ENCODE measurements at regions not wholly inside any gene's neighbourhood (a gene's known extent, or its start where the extent isn't known, plus 50 kb on each side); places are given as distances from the start of the nearest gene placed in this dataset.

DNA sequence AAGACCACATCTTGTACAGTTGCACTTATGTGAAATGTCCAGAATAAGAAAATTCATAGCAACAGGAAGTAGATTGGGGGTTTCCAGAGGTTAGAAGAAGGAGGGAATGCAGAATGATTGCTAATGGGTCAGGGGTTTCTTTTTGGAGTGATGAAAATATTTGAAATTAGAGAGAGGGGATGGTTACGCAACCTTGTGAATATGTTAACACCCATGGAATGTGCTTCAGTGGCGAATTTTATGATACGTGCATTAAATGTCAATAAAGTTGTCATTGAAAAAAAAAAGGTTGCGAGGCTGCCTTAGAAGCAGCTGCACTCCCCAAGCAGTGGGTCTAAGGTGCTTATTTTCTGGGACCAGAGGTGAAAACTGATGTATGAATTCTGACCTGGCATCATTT lies 64.4 kb upstream of the SUB1 start:
- DNase-seq = no peak
- H3K4me2 ChIP-seq = no peak overlapping the region

GRCh38 chr5:32520356-32520755 lies 65.0 kb upstream of the SUB1 start:
- CTCF ChIA-PET = no interaction called here
- POLR2A ChIA-PET = no interaction called here
- TF ChIP-seq, protein P1, sequence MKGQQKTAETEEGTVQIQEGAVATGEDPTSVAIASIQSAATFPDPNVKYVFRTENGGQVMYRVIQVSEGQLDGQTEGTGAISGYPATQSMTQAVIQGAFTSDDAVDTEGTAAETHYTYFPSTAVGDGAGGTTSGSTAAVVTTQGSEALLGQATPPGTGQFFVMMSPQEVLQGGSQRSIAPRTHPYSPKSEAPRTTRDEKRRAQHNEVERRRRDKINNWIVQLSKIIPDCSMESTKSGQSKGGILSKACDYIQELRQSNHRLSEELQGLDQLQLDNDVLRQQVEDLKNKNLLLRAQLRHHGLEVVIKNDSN (IDR thresholded peaks at IDR 0.05; ENCODE audit: borderline replicate concordance, low read depth) = no peak
- no peak for TF ChIP-seq FOSL2 (IDR thresholded peaks at IDR 0.05; ENCODE audit: borderline replicate concordance, low read depth)
- TF ChIP-seq NFIC (IDR thresholded peaks at IDR 0.05; ENCODE audit: borderline replicate concordance) = no peak
- TF ChIP-seq REST (IDR thresholded peaks at IDR 0.05; ENCODE audit: low read depth, low read length) = no peak
- TF ChIP-seq IRF3 (IDR thresholded peaks at IDR 0.05; ENCODE audit: low read depth, low read length) = no peak
- TF ChIP-seq CHD2 (IDR thresholded peaks at IDR 0.05; ENCODE audit: low read length, partially characterized antibody) = no peak
- TF ChIP-seq EP300 (IDR thresholded peaks at IDR 0.05; ENCODE audit: borderline replicate concordance in 1 of 2, low read depth in 1 of 2, low read length in 1 of 2) = no peak
- TF ChIP-seq USF2 (IDR thresholded peaks at IDR 0.05; ENCODE audit: borderline replicate concordance, low read depth, low read length) = no peak
- no peak for TF ChIP-seq NRF1 (IDR thresholded peaks at IDR 0.05; ENCODE audit: low read depth, low read length)
- no peak for TF ChIP-seq YY1 (IDR thresholded peaks at IDR 0.05; ENCODE audit: low read depth)
- Histone ChIP-seq H3K4me2 (no peak overlapping the region), H3K36me3 (replicated peaks in 1 of 2; ENCODE audit: control insufficient read depth in 1 of 2, insufficient read depth in 2 of 2, low read length in 1 of 2) (no peaks in the 10 kb centered on the region), H3K9ac (no peak overlapping the region), H3F3A (replicated peaks; ENCODE audit: insufficient read depth) (peaks cover 15% of the 10 kb centered on the region), H4K20me1 (ENCODE audit: insufficient read depth) (no peaks in the 10 kb centered on the region), H3K9me2 (no peaks in the 10 kb centered on the region), H3K9me3 (no peaks in the 10 kb centered on the region), H3K27me3 (ENCODE audit: insufficient read depth) (no peaks in the 10 kb centered on the region), H3K4me1 (ENCODE audit: control insufficient read depth in 1 of 2, insufficient read depth in 2 of 2, low read depth in 1 of 2, low read length in 1 of 2) (no peaks in the 10 kb centered on the region), H3K4me3 (ENCODE audit: low read depth in 2 of 2, low read length in 1 of 2) (no peak overlapping the region), H3K27ac (ENCODE audit: low read depth in 2 of 2, low read length in 1 of 2) (no peak overlapping the region), H2AFZ (ENCODE audit: low read depth) (no peak overlapping the region), H3K79me2 (ENCODE audit: insufficient read depth) (no peaks in the 10 kb centered on the region)
- DNase-seq = no peak
- WGBS (ENCODE audit: low lambda C conversion rate) = 36% methylated on average over 5 of the region's 5 CpGs

More for the DNA sequence above, 64.4 kb upstream of the SUB1 start:
- H3K9me2 ChIP-seq = no peaks in the 10 kb centered on the region
- H3K9me3 ChIP-seq = no peaks in the 10 kb centered on the region
- CTCF ChIA-PET = interaction anchor here (0.6 to 1.3 kb wide), 2 partner anchors 31 to 69 kb away, joined by 3 read pairs; no protein-coding TSS in a partner anchor
- no peaks in the 10 kb centered on the region for H3K27me3 ChIP-seq (ENCODE audit: insufficient read depth)
- no peaks in the 10 kb centered on the region for H3K36me3 ChIP-seq (replicated peaks in 1 of 2; ENCODE audit: control insufficient read depth in 1 of 2, insufficient read depth in 2 of 2, low read length in 1 of 2)
- H3K4me3 ChIP-seq (ENCODE audit: low read depth in 2 of 2, low read length in 1 of 2) = no peak overlapping the region
- no peak overlapping the region for H3K9ac ChIP-seq
- H3K4me1 ChIP-seq (ENCODE audit: control insufficient read depth in 1 of 2, insufficient read depth in 2 of 2, low read depth in 1 of 2, low read length in 1 of 2) = no peaks in the 10 kb centered on the region
- no peaks in the 10 kb centered on the region for H3K79me2 ChIP-seq (ENCODE audit: insufficient read depth)
- POLR2A ChIA-PET = no interaction called here
- no peak for TF ChIP-seq IRF3 (IDR thresholded peaks at IDR 0.05; ENCODE audit: low read depth, low read length)
- no peak for TF ChIP-seq CTCF (IDR thresholded peaks at IDR 0.05)
- TF ChIP-seq TEAD4 (IDR thresholded peaks at IDR 0.05; ENCODE audit: borderline replicate concordance, insufficient read depth) = no peak
- no peak for TF ChIP-seq SIN3A (IDR thresholded peaks at IDR 0.05; ENCODE audit: borderline replicate concordance, low read depth, low read length)
- WGBS (ENCODE audit: low lambda C conversion rate) = 93% methylated on average over 4 of the region's 4 CpGs
- H3K27ac ChIP-seq (ENCODE audit: low read depth in 2 of 2, low read length in 1 of 2) = no peak overlapping the region
- peaks cover 15% of the 10 kb centered on the region for H3F3A ChIP-seq (replicated peaks; ENCODE audit: insufficient read depth)
- no peaks in the 10 kb centered on the region for H4K20me1 ChIP-seq (ENCODE audit: insufficient read depth)
- H2AFZ ChIP-seq (ENCODE audit: low read depth) = no peak overlapping the region
